H1 (cell line): ENCODE measurements at regions not wholly inside any gene's neighbourhood (a gene's known extent, or its start where the extent isn't known, plus 50 kb on each side); places are given as distances from the start of the nearest gene placed in this dataset.

Experiments
- BACH1 ChIP-seq: IDR thresholded peaks from 2 replicates; pipeline ENCODE4 v1.6.1; 2012; ENCODE audit warnings: low read length, improper control_type of control experiment
- JUND ChIP-seq: IDR thresholded peaks from 2 replicates; pipeline ENCODE4 v1.6.1; 2011; ENCODE audit warnings: mild to moderate bottlenecking, improper control_type of control experiment, low read length
- KDM4A ChIP-seq: IDR thresholded peaks from one replicate; pipeline ENCODE4 v1.7.1; 2012; ENCODE audit warnings: low read depth, mild to moderate bottlenecking, moderate library complexity, low read length, inconsistent platforms; ENCODE audit not compliant: severe bottlenecking
- RAD21 ChIP-seq, 2 experiments: IDR thresholded peaks in 1 of 2; conservative IDR thresholded peaks in 1 of 2; 2 replicates each; pipeline ENCODE4 v1.6.1; 2011; ENCODE audit warnings: low read depth in 2 of 2, low read length in 2 of 2, improper control_type of control experiment in 1 of 2, inconsistent platforms in 1 of 2, mild to moderate bottlenecking in 1 of 2, moderate library complexity in 1 of 2
- RNF2 ChIP-seq: fragments of 200-900, 300-1000 bp; sonication (generic); IDR thresholded peaks from 2 replicates; pipeline ENCODE4 v1.7.1; 2016; ENCODE audit warnings: borderline replicate concordance, low read depth, mild to moderate bottlenecking, antibody characterized with exemption, low read length; ENCODE audit not compliant: poor library complexity, severe bottlenecking; ENCODE audit errors: missing control alignments
- SIN3A ChIP-seq, 2 experiments: IDR thresholded peaks in 1 of 2; conservative IDR thresholded peaks in 1 of 2; 2 replicates each; pipeline ENCODE4 v1.6.1; 2011 to 2012; ENCODE audit warnings: low read length in 2 of 2, improper control_type of control experiment in 1 of 2, low read depth in 1 of 2, mild to moderate bottlenecking in 1 of 2

DNA sequence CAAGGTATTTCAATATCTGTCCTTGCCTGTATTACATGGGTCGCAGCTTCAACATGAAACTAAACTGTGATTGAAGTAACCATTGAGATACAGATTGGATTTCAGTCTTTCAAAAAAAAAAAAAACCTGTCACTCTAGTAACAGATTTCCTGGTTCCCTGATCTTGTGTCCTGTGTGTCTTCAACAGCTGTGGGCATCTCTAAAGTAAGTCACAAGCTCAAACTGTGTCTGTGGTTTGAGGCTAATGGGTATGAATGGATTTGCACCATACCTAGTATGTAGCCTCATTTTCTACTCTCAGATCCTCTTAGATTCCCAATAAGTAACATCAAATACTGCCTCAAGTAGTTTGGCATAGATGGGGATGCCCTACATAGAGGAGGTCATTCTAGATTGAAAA, 300.1 kb downstream of the COG6 start (continued):
- TF ChIP-seq RAD21 (IDR thresholded peaks at IDR 0.05 in 1 of 2, conservative IDR thresholded peaks at IDR 0.05 in 1 of 2; ENCODE audit: low read depth in 2 of 2, low read length in 2 of 2), result no peak
- TF ChIP-seq KDM4A, result no peak
- no peak for TF ChIP-seq SIN3A (conservative IDR thresholded peaks at IDR 0.05 in 1 of 2, IDR thresholded peaks at IDR 0.05 in 1 of 2; ENCODE audit: low read depth in 1 of 2, low read length in 2 of 2)
- no peak for TF ChIP-seq RNF2
- TF ChIP-seq JUND, result no peak
- TF ChIP-seq BACH1, result no peak
